T47D (cell line): ENCODE measurements at regions not wholly inside any gene's neighbourhood (a gene's known extent, or its start where the extent isn't known, plus 50 kb on each side); places are given as distances from the start of the nearest gene placed in this dataset.

Experiments used
- DNase-seq, 2 experiments: peaks; one replicate each; pipeline versions ENCODE4 v3.0.0 to v3.0.0-alpha.2; 2011 to 2012; ENCODE audit warnings: low read depth in 1 of 2, low spot score in 1 of 2
- JUND ChIP-seq: IDR thresholded peaks from 2 replicates; pipeline ENCODE4 v1.6.1; 2012; ENCODE audit warnings: low read depth
- in situ Hi-C: cut with HindIII; loops from 2 replicates; pipeline ENCODE4 v1.10.0; 2016; ENCODE audit warnings: low sequenced_read_pairs, low pct_unique_long_range_greater_than_20kb

DNA sequence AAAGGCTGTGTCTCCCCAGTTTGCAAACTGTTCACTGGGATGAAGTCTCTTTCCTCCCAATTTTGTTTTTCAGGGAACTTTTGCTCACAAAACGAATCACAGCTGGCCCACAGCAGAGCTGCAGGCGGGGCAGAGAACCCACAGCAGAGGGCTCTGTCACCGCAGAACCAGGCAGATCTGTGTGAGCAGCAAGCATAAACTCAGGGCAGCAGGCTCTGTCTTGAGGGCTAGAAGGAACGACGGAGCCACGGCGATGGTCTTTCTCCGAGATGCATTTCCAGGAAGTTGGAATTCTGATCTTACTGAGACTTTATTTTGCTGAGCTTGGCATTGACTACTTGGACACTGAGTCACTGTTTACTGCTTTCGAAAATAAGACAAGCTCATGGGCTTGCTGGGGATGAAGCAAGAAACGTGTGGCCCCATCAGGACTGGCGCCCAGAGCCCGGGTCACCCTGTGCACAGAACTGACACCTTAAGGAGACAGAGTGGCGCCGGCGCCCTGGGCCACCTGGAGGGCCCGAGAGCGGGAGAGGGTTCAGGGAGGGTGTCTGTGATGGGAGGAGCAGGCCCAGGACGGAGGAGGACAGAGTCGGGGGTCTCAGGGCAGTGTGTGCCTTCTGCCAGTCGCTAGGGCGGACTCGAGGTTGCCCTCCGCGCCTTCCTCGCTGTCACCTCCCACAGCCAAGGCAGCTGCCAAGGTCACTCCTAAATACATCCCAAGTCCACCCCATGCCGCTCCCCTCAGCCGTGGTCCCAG, 106.3 kb upstream of the NXT1 start:
- in situ Hi-C loops: no loop called here
- no peak for TF ChIP-seq JUND
- DNase-seq: no peak

DNA sequence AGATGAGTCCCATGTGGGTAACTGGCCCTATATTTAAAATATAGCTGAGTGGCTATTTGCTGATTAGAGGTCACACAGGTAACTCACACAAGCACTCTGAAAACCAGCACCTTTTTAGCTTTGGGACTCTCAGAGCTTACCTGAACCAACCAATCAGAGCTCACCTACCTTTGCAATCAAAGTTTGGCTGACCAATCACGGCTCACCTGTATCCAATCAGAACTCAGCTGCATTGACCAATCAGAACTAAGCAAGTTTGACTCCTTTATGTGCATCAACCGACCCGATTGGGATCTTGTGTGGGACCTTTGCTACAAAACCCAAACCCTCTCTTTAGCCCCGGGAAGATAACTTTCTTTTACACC, 106.8 kb upstream of the NXT1 start:
- in situ Hi-C loops: no loop called here
- DNase-seq: no peak
- no peak for TF ChIP-seq JUND

DNA sequence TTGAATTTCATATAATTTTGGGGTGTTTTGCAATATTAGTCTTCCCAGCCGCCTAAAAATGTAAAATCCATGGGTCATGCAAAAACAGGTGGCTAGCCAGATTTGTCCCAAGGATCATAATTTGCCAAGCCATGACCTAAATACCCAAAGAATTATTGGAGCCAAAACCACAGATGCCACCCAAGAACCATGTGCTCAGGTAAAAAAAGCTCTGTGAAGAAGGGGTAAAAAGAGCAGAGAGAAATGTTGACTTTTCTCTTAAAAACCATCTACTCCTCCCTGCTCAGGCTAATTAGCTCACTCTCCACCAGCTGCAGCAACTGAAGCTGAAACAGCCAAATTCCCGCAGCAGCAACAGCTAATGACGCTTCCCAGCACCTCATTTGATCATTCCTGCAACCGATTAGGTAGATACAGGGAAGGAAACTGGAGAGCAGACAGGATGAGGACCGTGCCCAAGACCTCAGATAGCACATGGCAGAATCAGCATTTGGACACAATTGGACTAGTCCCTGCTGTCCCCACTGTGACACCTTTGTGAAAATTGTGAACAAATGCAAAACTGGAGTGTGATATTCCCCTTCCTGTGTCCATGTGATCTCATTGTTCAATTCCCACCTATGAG, 107.9 kb upstream of the NXT1 start:
- no peak for DNase-seq
- in situ Hi-C loops: no loop called here
- TF ChIP-seq JUND: no peak

DNA sequence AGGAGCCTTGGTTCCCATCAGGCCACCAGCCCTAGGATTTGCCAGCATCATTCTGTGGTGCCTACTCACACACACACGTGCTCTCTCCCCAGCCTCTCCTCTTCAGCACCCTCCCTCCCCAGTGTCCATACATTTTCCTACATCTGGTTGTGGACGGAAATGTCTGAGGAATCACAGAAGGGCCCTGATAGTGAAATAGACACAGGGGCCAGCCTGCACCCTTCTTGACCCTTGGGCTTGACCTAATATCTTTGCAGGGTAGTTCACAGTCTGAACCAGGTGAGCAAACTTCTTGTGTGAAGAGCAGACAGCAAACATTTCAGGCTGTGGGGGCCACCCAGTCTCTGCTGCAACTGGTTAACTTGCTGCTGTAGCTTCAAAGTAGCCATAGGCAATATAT, 108.5 kb upstream of the NXT1 start:
- DNase-seq: no peak
- in situ Hi-C loops: no loop called here
- no peak for TF ChIP-seq JUND

DNA sequence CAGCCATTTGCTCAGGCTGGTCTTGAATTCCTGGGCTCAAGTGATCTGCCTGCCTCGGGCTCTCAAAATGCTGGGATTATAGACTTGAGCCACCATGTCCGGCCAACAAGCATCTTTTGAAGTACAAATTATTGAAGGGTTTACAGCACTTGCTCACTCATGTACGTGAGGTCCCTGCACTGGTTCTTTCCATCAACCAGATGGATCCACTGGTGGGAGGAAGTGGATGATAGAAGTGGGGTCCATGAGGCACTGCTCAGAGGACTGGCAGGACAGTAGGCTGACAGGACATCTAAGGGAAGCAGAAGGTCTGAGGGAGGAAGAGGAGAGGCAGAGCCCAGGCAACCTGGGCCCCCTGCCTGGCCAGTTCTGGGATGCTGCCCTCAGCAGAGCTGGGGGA, 109.2 kb upstream of the NXT1 start:
- TF ChIP-seq JUND: no peak
- DNase-seq: no peak
- in situ Hi-C loops: no loop called here

DNA sequence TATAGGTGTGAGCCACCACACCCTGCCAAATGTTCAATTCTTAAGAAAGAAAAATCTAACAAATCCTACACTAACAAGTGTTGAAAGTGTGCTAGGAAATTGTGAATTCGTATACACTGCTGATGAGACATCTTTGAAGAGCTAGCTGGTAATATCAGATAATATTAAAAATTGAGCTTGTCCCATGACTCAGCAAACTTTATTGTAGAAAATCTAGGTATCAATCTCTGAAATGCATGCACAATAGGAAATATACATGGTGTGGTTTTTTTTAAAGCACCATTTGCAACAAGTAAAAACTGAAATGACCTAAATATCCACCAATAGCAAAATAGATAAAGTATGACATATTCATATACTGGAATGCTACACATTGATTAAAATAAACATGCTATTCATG, 110.1 kb upstream of the NXT1 start:
- no peak for DNase-seq
- in situ Hi-C loops: no loop called here
- TF ChIP-seq JUND: no peak

DNA sequence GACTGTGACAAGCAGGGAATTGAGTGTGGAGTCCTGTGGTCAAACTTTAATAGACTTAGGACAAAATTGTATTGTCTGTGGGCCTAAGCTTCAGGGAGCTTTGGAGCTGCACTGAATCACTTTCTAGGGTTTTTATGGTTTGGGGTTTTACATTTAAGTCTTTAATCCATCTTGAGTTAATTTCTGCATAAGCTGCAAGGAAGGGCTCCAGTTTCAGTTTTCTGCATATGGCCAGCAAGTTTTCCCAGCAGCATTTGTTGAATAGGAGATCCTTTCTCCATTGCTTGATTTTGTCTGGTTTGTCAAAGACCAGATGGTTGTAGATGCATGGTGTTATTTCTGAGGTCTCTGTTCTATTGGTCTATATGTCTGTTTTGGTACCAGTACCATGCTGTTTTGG, 113.4 kb upstream of the NXT1 start:
- DNase-seq: no peak
- in situ Hi-C loops: no loop called here
- TF ChIP-seq JUND: no peak

DNA sequence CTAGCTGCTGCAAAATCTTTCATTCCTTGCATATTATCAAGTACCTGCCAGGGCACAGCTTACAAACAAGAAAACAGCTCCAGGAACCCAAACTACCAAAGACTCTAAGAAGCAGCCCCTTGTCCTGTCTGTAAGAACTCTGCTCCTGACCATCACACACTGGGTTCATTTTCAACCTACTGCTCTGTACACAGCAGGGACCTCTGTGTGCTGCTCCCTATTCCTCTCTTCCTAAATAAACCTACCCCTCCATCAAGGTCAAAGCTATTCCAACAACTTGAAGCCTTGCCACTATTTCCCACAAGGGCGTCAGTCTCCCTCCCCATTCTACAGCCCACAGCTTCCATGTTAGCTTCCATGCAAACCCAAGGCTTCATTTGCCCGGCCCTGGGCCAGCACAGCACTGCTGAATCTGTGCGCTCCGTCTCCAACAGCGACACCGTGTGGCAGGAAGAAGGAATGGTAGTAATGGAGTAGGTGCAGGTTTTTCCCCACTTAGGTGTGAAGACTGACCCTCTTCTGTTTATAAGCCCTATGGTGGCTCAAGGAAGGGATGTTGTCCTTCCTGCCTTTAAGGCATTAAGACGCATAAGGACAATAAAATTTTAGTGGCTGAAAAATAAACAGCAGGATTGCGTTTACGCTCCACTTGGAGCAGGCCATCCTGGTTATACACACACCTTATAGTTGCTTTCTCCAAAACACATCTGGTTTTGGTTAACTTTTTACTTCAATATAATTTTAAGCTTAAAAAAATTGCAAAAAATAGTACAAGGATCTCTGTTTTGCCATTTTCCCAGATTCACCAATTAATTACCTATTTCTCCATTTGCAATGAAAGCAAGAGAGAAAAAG, 115.2 kb upstream of the NXT1 start:
- peak; percentile 11 to 63 for DNase-seq
- in situ Hi-C loops: no loop called here
- TF ChIP-seq JUND: no peak

DNA sequence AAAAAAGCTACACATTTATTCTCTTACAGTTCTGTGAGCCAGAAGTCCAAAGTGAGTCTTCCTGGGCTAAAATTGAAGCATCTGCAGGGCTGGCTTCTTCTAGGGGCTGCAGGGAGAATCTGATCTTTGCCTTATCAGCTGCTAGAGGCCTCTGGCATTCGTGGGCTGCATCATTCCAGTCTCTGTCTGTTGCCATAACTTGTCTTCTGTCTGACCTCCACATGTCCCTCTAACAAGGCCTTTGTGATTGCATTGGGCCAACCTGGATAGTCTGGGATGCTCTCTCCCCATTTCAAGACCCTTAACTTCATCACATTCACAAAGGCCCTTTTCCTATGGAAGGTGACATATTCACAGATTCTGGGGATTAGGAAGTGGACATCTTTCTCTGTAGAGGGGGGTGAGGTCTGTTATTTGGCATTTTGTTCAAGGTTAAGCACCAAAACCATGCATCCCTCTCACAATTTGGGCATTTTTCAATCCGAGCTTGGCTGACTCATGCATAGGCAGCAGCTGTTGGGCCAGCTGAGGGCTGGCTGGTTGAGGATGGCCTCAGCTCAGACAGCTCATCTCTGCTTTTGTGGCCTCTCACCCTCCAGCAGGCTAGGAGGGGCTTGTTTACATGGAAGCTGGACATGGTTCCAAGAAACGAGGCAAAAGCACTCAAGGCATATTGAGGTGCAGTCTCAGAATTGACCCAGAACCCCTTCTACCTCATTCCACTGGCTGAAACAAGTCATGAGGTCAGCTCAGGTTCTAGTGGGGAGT, 116.1 kb upstream of the NXT1 start:
- in situ Hi-C loops: no loop called here
- TF ChIP-seq JUND: no peak
- no peak for DNase-seq

DNA sequence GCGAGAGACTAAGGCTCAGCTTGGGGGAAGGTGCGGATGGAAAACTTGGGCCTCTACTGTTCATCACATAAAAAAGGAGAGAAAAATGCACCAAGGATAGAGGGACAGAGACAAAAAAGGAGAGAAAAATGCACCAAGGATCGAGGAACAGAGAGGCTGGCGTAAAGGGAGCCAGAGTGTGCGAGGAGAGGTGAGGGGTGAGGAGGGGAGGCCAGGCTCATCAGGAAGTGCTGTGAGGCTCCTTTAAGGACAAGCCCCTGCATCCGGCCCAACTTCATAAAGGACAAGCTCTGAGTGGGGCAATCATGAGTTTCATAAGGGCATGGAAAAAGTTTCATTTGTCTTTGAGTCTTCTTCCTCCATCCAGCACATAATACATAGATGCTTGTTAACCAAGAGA, 117.2 kb upstream of the NXT1 start:
- DNase-seq: no peak
- in situ Hi-C loops: no loop called here
- TF ChIP-seq JUND: no peak

DNA sequence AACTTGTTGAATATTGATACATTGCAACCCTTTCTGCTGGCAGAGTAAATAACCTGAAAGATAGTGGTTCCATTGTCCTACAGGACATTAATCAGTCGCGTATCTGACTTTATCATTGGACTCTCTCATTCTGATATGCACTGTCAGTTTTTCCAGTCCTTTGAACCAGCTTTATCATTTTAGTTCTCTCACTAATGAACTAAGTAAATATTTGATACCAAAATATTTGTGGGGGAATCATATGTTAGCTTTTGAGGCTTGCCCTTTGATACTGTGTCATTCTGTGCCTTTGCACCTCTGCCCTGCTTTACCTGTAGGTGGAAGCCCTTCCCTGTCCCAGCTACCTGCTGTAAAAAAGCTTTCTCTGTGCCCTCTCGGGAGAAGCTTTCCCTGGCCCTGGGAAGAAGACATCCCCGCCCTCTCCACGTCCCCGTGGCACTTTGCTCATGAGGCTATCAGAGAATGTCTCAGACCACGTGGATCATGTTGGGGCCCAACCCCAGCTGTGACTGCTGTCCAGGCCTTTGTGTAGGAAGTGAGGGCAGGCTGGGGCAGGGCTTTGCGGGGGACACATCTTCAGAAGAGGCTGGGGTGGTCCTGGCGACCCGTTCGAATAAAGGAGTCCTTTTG, 117.8 kb upstream of the NXT1 start:
- TF ChIP-seq JUND: no peak
- no peak for DNase-seq
- in situ Hi-C loops: no loop called here

DNA sequence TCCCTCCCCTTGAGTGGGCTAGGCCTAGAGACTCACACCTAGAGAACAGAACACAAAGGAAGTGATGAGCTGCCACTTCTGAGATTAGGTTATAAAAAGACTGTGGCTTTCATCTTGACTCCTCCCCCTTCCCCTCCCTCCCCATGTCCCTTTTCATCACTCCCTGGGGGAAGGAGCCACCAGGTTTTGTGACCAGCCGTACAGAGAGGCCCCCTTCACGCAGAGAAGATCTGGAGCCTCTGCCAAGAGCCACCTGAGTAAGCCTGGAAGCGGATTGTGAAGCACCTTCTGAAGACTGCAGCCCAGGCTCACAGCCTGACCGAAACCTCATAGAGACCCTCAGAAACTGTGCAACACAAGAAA, 118.4 kb upstream of the NXT1 start:
- in situ Hi-C loops: no loop called here
- DNase-seq: no peak
- no peak for TF ChIP-seq JUND
